SHP77 (cell line): ENCODE measurements at regions not wholly inside any gene's neighbourhood (a gene's known extent, or its start where the extent isn't known, plus 50 kb on each side); places are given as distances from the start of the nearest gene placed in this dataset.
"Not testable (repeated sequence)": the region's sequence is repeated elsewhere in the genome, so short reads cannot be mapped to it uniquely, and the experiment has no call there.

Experiments used
- DNase-seq, 2 experiments: peaks; one replicate each; lab custom pipeline; 2025; lab: John Stamatoyannopoulos, UW

GRCh38 chr12:25424211-25424731 is 128.8 kb downstream of the LMNTD1 start:
- no peak for DNase-seq

- no peak for DNase-seq
Observed at GRCh38 chr12:25423355-25424050, 129.6 kb downstream of the LMNTD1 start.

GRCh38 chr12:25422241-25422640 is 130.8 kb downstream of the LMNTD1 start:
- DNase-seq: no peak

GRCh38 chr12:25421651-25422167 is 131.4 kb downstream of the LMNTD1 start:
- DNase-seq: no peak

GRCh38 chr12:25420116-25420515 is 133.0 kb downstream of the LMNTD1 start:
- DNase-seq: no peak

- no peak for DNase-seq
Observed at GRCh38 chr12:25419595-25419994, 133.5 kb downstream of the LMNTD1 start.

GRCh38 chr12:25417071-25417470 is 136.0 kb downstream of the LMNTD1 start:
- no peak for DNase-seq

GRCh38 chr12:25416516-25416915 is 136.6 kb downstream of the LMNTD1 start:
- no peak for DNase-seq

GRCh38 chr12:25415004-25415403 is 138.1 kb downstream of the LMNTD1 start:
- DNase-seq: no peak

- no peak for DNase-seq
Observed at GRCh38 chr12:25412735-25413134, 140.3 kb downstream of the LMNTD1 start.

GRCh38 chr12:25404955-25405354 is 148.1 kb downstream of the LMNTD1 start:
- DNase-seq: peak in 1 of 2 experiments; percentile 5

GRCh38 chr12:25401547-25402345 is 151.0 kb upstream of the KRAS start:
- DNase-seq: no peak

- DNase-seq: no peak
Observed at GRCh38 chr12:25397001-25397400, 146.3 kb upstream of the KRAS start.

GRCh38 chr12:25395227-25395626 is 144.5 kb upstream of the KRAS start:
- DNase-seq: no peak

GRCh38 chr12:25394775-25395174 is 144.0 kb upstream of the KRAS start:
- DNase-seq: not testable (repeated sequence)

GRCh38 chr12:25394025-25394424 is 143.3 kb upstream of the KRAS start:
- DNase-seq: no peak

GRCh38 chr12:25391346-25391745 is 140.6 kb upstream of the KRAS start:
- not testable (repeated sequence) for DNase-seq

GRCh38 chr12:25388183-25388582 is 137.5 kb upstream of the KRAS start:
- no peak for DNase-seq

GRCh38 chr12:25387732-25388050 is 137.0 kb upstream of the KRAS start:
- DNase-seq: no peak

GRCh38 chr12:25386831-25387731 is 136.4 kb upstream of the KRAS start:
- peak; percentile 83 to 87 for DNase-seq

- peak in 1 of 2 experiments; percentile 62 for DNase-seq
Observed at GRCh38 chr12:25384893-25385248, 134.1 kb upstream of the KRAS start.
